Osteocyte (in vitro differentiated cells): ENCODE measurements at regions not wholly inside any gene's neighbourhood (a gene's known extent, or its start where the extent isn't known, plus 50 kb on each side); places are given as distances from the start of the nearest gene placed in this dataset.

Experiments
- DNase-seq: peaks from one replicate; pipeline ENCODE4 v3.0.0; 2021; ENCODE audit warnings: mixed read lengths; ENCODE audit not compliant: unreplicated experiment; ENCODE audit errors: extremely low spot score
- H3K27ac Mint-ChIP-seq: one replicate; pipeline ENCODE4 v1.8.0; 2021; ENCODE audit warnings: mild to moderate bottlenecking, mixed read lengths; ENCODE audit not compliant: unreplicated experiment
- H3K27me3 Mint-ChIP-seq: one replicate; pipeline ENCODE4 v1.8.0; 2021; ENCODE audit warnings: mixed read lengths; ENCODE audit not compliant: unreplicated experiment
- H3K36me3 Mint-ChIP-seq: one replicate; pipeline ENCODE4 v1.8.0; 2021; ENCODE audit warnings: mixed read lengths; ENCODE audit not compliant: unreplicated experiment
- H3K4me1 Mint-ChIP-seq: one replicate; pipeline ENCODE4 v1.8.0; 2021; ENCODE audit warnings: mixed read lengths; ENCODE audit not compliant: unreplicated experiment
- H3K4me3 Mint-ChIP-seq: one replicate; pipeline ENCODE4 v1.8.0; 2021; ENCODE audit warnings: mild to moderate bottlenecking, moderate library complexity, mixed read lengths; ENCODE audit not compliant: unreplicated experiment
- H3K9me3 Mint-ChIP-seq: one replicate; pipeline ENCODE4 v1.8.0; 2021; ENCODE audit warnings: mixed read lengths; ENCODE audit not compliant: unreplicated experiment
- CTCF ChIP-seq: fragments of 200-600 bp; sonication (generic); IDR thresholded peaks from 2 replicates; pipeline ENCODE4 v1.5.0; 2021; ENCODE audit warnings: antibody characterized with exemption, mild to moderate bottlenecking, moderate library complexity

- Mint-ChIP-seq H3K4me3 (no peak overlapping the region), H3K9me3 (peaks cover 54% of the 10 kb centered on the region), H3K27me3 (no peaks in the 10 kb centered on the region), H3K36me3 (no peaks in the 10 kb centered on the region), H3K4me1 (no peaks in the 10 kb centered on the region), H3K27ac (no peak overlapping the region)
- no peak for TF ChIP-seq CTCF
- no peak for DNase-seq
Measured at GRCh38 chr16:6192984-6193383, 1095.4 kb upstream of the EEF2KMT start.

GRCh38 chr16:6192532-6192931 lies 1094.9 kb upstream of the EEF2KMT start:
- no peak for DNase-seq
- Mint-ChIP-seq H3K4me3 (no peak overlapping the region), H3K4me1 (no peaks in the 10 kb centered on the region), H3K27me3 (no peaks in the 10 kb centered on the region), H3K36me3 (no peaks in the 10 kb centered on the region), H3K27ac (no peak overlapping the region), H3K9me3 (peaks cover 51% of the 10 kb centered on the region)
- no peak for TF ChIP-seq CTCF

GRCh38 chr16:6190776-6191175 lies 1093.2 kb upstream of the EEF2KMT start:
- no peak for DNase-seq
- no peak for TF ChIP-seq CTCF
- H3K36me3 Mint-ChIP-seq = no peaks in the 10 kb centered on the region
- H3K9me3 Mint-ChIP-seq = peaks cover 42% of the 10 kb centered on the region
- H3K27ac Mint-ChIP-seq = no peak overlapping the region
- H3K27me3 Mint-ChIP-seq = no peaks in the 10 kb centered on the region
- no peak overlapping the region for H3K4me3 Mint-ChIP-seq
- no peaks in the 10 kb centered on the region for H3K4me1 Mint-ChIP-seq

GRCh38 chr16:6189216-6189615 lies 1091.6 kb upstream of the EEF2KMT start:
- Mint-ChIP-seq H3K36me3 (no peaks in the 10 kb centered on the region), H3K4me1 (no peaks in the 10 kb centered on the region), H3K9me3 (peaks cover 37% of the 10 kb centered on the region), H3K4me3 (no peak overlapping the region), H3K27ac (no peak overlapping the region), H3K27me3 (no peaks in the 10 kb centered on the region)
- no peak for TF ChIP-seq CTCF
- no peak for DNase-seq

- Mint-ChIP-seq H3K27me3 (no peaks in the 10 kb centered on the region), H3K36me3 (no peaks in the 10 kb centered on the region), H3K27ac (no peak overlapping the region), H3K4me1 (no peaks in the 10 kb centered on the region), H3K9me3 (peaks cover 55% of the 10 kb centered on the region), H3K4me3 (no peak overlapping the region)
- no peak for DNase-seq
- no peak for TF ChIP-seq CTCF
Measured at GRCh38 chr16:6177616-6178180, 1080.1 kb upstream of the EEF2KMT start.
